ENCODE measurements at regions not wholly inside any gene's neighbourhood (a gene's known extent, or its start where the extent isn't known, plus 50 kb on each side); places are given as distances from the start of the nearest gene placed in this dataset.

- Histone ChIP-seq H3K27me3 (ENCODE audit: insufficient read depth, low read length) (no peaks in the 10 kb centered on the region), H3K4me3 (ENCODE audit: low read length in 2 of 2) (no peak overlapping the region), H3K4me1 (ENCODE audit: insufficient read depth, low read length) (no peaks in the 10 kb centered on the region), H3K27ac (ENCODE audit: low read depth, low read length) (no peak overlapping the region), H3K36me3 (ENCODE audit: insufficient read depth, low read length) (no peaks in the 10 kb centered on the region), H3K9me3 (ENCODE audit: control insufficient read depth in 1 of 2, low read length in 2 of 2) (no peaks in the 10 kb centered on the region)
- H3K4me3 Mint-ChIP-seq = no peak overlapping the region
- intact Hi-C loops (cut with micrococcal nuclease) = no loop called here
- POLR2A ChIA-PET (ENCODE audit: partially characterized antibody) = no interaction called here
- no peaks in the 10 kb centered on the region for H3K4me1 Mint-ChIP-seq
- no peaks in the 10 kb centered on the region for H3K27me3 Mint-ChIP-seq
- H3K27ac Mint-ChIP-seq = no peak overlapping the region
- no peak for DNase-seq
- H3K9me3 Mint-ChIP-seq = peaks cover 0 to 12% (median 1%) of the 10 kb centered on the region in 8 donors
- H3K36me3 Mint-ChIP-seq = no peaks in the 10 kb centered on the region
- CTCF ChIA-PET (ENCODE audit: partially characterized antibody) = no interaction called here
Observed at GRCh38 chr7:51665045-51665780, 348.6 kb upstream of the COBL start.

DNA sequence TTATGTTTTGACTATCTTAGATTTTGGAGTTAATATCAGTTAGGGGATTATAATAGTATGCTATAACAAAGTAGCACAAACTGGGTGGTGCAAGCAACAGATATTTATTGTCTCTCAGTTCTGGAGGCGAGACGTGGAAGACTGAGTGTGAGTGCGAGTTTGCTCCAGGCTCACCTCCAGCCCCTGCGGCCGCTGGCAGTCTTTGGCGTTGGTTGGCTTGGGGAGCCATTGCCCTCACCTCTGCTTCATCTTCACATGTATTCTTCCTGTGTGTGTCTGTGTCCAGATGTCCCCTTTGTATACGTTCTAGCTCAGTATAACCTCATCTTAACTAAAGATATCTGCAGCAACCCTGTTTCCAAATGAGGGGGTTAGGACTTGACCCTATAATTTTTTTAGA lies 343.9 kb upstream of the COBL start:
- H3K36me3 Mint-ChIP-seq = no peaks in the 10 kb centered on the region
- Histone ChIP-seq H3K4me1 (ENCODE audit: insufficient read depth, low read length) (no peaks in the 10 kb centered on the region), H3K9me3 (ENCODE audit: control insufficient read depth in 1 of 2, low read length in 2 of 2) (peaks cover 0 to 3% of the 10 kb centered on the region in 2 donors), H3K36me3 (ENCODE audit: insufficient read depth, low read length) (no peaks in the 10 kb centered on the region), H3K4me3 (ENCODE audit: low read length in 2 of 2) (no peak overlapping the region), H3K27me3 (ENCODE audit: insufficient read depth, low read length) (no peaks in the 10 kb centered on the region), H3K27ac (ENCODE audit: low read depth, low read length) (no peak overlapping the region)
- peaks cover 0 to 9% (median 0%) of the 10 kb centered on the region in 8 donors for H3K9me3 Mint-ChIP-seq
- intact Hi-C loops (cut with micrococcal nuclease) = no loop called here
- H3K27ac Mint-ChIP-seq = no peak overlapping the region
- H3K4me1 Mint-ChIP-seq = no peaks in the 10 kb centered on the region
- no peak for DNase-seq
- ChIA-PET POLR2A (ENCODE audit: partially characterized antibody) (no interaction called here), CTCF (ENCODE audit: partially characterized antibody) (no interaction called here)
- no peaks in the 10 kb centered on the region for H3K27me3 Mint-ChIP-seq
- no peak overlapping the region for H3K4me3 Mint-ChIP-seq

DNA sequence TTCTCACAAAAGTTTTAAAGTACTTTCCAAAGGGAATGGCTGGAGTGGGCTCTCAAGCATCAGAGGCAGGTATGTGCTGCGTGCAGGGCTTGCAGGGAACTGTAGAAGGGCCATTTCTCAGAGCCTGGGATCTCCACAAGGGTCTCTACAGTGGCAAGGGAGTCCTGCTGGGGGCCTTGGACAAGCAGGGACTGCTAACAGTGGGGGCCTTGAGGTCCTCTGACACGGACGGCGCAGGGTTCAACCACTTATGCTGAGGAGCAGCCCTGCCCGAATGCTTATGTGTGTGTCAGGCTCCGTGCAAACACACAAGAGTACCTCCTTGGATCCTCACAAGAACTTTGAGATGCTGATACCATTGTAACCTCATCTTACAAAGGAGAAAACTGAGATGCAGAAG lies 342.1 kb upstream of the COBL start:
- intact Hi-C loops (cut with micrococcal nuclease) = no loop called here
- H3K9me3 Mint-ChIP-seq = peaks cover 0 to 11% (median 2%) of the 10 kb centered on the region in 8 donors
- peaks cover 0 to 3% of the 10 kb centered on the region in 2 donors for H3K9me3 ChIP-seq (ENCODE audit: control insufficient read depth in 1 of 2, low read length in 2 of 2)
- no peaks in the 10 kb centered on the region for H3K4me1 ChIP-seq (ENCODE audit: insufficient read depth, low read length)
- no peak overlapping the region for H3K4me3 Mint-ChIP-seq
- H3K36me3 ChIP-seq (ENCODE audit: insufficient read depth, low read length) = no peaks in the 10 kb centered on the region
- CTCF ChIA-PET (ENCODE audit: partially characterized antibody) = no interaction called here
- POLR2A ChIA-PET (ENCODE audit: partially characterized antibody) = no interaction called here
- H3K4me3 ChIP-seq (ENCODE audit: low read length in 2 of 2) = no peak overlapping the region
- DNase-seq = no peak
- H3K27ac Mint-ChIP-seq = no peak overlapping the region
- H3K4me1 Mint-ChIP-seq = no peaks in the 10 kb centered on the region
- no peak overlapping the region for H3K27ac ChIP-seq (ENCODE audit: low read depth, low read length)
- no peaks in the 10 kb centered on the region for H3K36me3 Mint-ChIP-seq
- H3K27me3 ChIP-seq (ENCODE audit: insufficient read depth, low read length) = no peaks in the 10 kb centered on the region
- H3K27me3 Mint-ChIP-seq = no peaks in the 10 kb centered on the region

DNA sequence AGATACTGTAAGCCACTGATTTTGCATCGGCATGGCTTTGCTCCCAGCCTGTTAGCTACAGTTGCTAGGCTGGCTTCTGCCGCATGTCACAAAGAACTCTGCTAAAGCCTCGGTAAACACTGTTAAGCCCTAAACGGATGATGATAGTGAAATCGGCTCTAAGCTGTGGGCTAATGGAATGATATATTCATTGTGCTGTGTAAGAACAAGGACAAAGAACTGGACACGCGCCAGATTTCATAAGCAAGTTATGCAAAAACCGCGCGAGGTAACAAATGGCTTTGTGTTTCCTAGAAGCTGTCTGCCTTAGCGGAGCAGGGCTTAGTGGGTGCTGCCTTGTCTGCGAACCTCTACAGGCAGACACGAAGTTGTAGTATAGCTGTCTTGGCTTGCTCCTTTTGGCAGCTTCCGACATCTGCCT lies 331.3 kb upstream of the COBL start:
- Mint-ChIP-seq H3K27ac (no peak overlapping the region), H3K27me3 (no peaks in the 10 kb centered on the region), H3K36me3 (no peaks in the 10 kb centered on the region), H3K4me1 (no peaks in the 10 kb centered on the region), H3K9me3 (peaks cover 0 to 14% (median 7%) of the 10 kb centered on the region in 8 donors), H3K4me3 (no peak overlapping the region)
- POLR2A ChIA-PET (ENCODE audit: partially characterized antibody) = no interaction called here
- intact Hi-C loops (cut with micrococcal nuclease) = no loop called here
- Histone ChIP-seq H3K9me3 (ENCODE audit: control insufficient read depth in 1 of 2, low read length in 2 of 2) (no peaks in the 10 kb centered on the region), H3K36me3 (ENCODE audit: insufficient read depth, low read length) (no peaks in the 10 kb centered on the region), H3K27me3 (ENCODE audit: insufficient read depth, low read length) (no peaks in the 10 kb centered on the region), H3K27ac (ENCODE audit: low read depth, low read length) (no peak overlapping the region), H3K4me3 (ENCODE audit: low read length in 2 of 2) (no peak overlapping the region), H3K4me1 (ENCODE audit: insufficient read depth, low read length) (no peaks in the 10 kb centered on the region)
- CTCF ChIA-PET (ENCODE audit: partially characterized antibody) = no interaction called here
- DNase-seq = no peak

GRCh38 chr7:51647486-51647885 lies 330.9 kb upstream of the COBL start:
- Mint-ChIP-seq H3K9me3 (peaks cover 0 to 14% (median 8%) of the 10 kb centered on the region in 8 donors), H3K27ac (no peak overlapping the region), H3K4me1 (no peaks in the 10 kb centered on the region), H3K27me3 (no peaks in the 10 kb centered on the region), H3K36me3 (no peaks in the 10 kb centered on the region), H3K4me3 (no peak overlapping the region)
- CTCF ChIA-PET (ENCODE audit: partially characterized antibody) = no interaction called here
- no peaks in the 10 kb centered on the region for H3K36me3 ChIP-seq (ENCODE audit: insufficient read depth, low read length)
- H3K4me1 ChIP-seq (ENCODE audit: insufficient read depth, low read length) = no peaks in the 10 kb centered on the region
- no peaks in the 10 kb centered on the region for H3K9me3 ChIP-seq (ENCODE audit: control insufficient read depth in 1 of 2, low read length in 2 of 2)
- no peak overlapping the region for H3K4me3 ChIP-seq (ENCODE audit: low read length in 2 of 2)
- DNase-seq = no peak
- intact Hi-C loops (cut with micrococcal nuclease) = no loop called here
- H3K27me3 ChIP-seq (ENCODE audit: insufficient read depth, low read length) = no peaks in the 10 kb centered on the region
- no peak overlapping the region for H3K27ac ChIP-seq (ENCODE audit: low read depth, low read length)
- POLR2A ChIA-PET (ENCODE audit: partially characterized antibody) = no interaction called here

DNA sequence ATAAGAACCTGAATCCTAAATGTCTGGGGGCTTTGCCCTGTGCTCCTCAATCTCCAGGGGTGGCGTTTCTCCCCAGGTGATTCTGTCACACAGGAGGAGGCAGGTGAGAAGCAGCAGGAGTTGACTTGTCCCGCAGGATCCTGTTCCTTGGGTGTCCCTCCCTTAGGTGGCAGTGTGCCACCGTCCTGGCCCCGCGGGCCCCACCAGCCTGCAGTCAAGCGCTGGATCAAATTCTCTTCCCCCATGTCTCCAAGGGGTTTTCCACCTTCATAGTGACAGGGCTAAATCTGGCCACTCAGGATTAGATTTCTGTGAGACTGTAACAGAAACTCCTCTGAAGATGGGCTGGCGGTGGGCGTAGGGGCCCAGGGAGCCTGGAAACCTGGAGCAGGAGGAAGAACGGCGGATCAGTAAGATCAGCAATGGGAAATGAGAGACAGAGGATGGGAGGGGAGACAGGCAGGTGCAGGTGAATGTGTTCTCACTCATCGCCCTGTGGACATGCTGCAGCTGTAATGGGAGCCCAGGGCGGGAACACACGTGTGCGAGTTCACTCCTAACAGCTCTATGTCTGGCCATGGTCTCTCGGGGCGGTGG lies 329.2 kb upstream of the COBL start:
- H3K27ac Mint-ChIP-seq = no peak overlapping the region
- Histone ChIP-seq H3K9me3 (ENCODE audit: control insufficient read depth in 1 of 2, low read length in 2 of 2) (no peaks in the 10 kb centered on the region), H3K36me3 (ENCODE audit: insufficient read depth, low read length) (no peaks in the 10 kb centered on the region), H3K4me1 (ENCODE audit: insufficient read depth, low read length) (no peaks in the 10 kb centered on the region), H3K4me3 (ENCODE audit: low read length in 2 of 2) (no peak overlapping the region), H3K27ac (ENCODE audit: low read depth, low read length) (no peak overlapping the region), H3K27me3 (ENCODE audit: insufficient read depth, low read length) (no peaks in the 10 kb centered on the region)
- H3K27me3 Mint-ChIP-seq = no peaks in the 10 kb centered on the region
- no peaks in the 10 kb centered on the region for H3K4me1 Mint-ChIP-seq
- peaks cover 0 to 11% (median 7%) of the 10 kb centered on the region in 8 donors for H3K9me3 Mint-ChIP-seq
- H3K36me3 Mint-ChIP-seq = no peaks in the 10 kb centered on the region
- intact Hi-C loops (cut with micrococcal nuclease) = no loop called here
- POLR2A ChIA-PET (ENCODE audit: partially characterized antibody) = no interaction called here
- no peak for DNase-seq
- H3K4me3 Mint-ChIP-seq = no peak overlapping the region
- CTCF ChIA-PET (ENCODE audit: partially characterized antibody) = no interaction called here

- H3K27me3 ChIP-seq (ENCODE audit: insufficient read depth, low read length) = no peaks in the 10 kb centered on the region
- H3K27ac Mint-ChIP-seq = no peak overlapping the region
- no peaks in the 10 kb centered on the region for H3K9me3 ChIP-seq (ENCODE audit: control insufficient read depth in 1 of 2, low read length in 2 of 2)
- H3K4me3 Mint-ChIP-seq = no peak overlapping the region
- ChIA-PET CTCF (ENCODE audit: partially characterized antibody) (no interaction called here), POLR2A (ENCODE audit: partially characterized antibody) (no interaction called here)
- no peak overlapping the region for H3K4me3 ChIP-seq (ENCODE audit: low read length in 2 of 2)
- intact Hi-C loops (cut with micrococcal nuclease) = no loop called here
- DNase-seq = no peak
- H3K36me3 ChIP-seq (ENCODE audit: insufficient read depth, low read length) = no peaks in the 10 kb centered on the region
- no peaks in the 10 kb centered on the region for H3K4me1 ChIP-seq (ENCODE audit: insufficient read depth, low read length)
- H3K4me1 Mint-ChIP-seq = no peaks in the 10 kb centered on the region
- peaks cover 0 to 11% (median 6%) of the 10 kb centered on the region in 8 donors for H3K9me3 Mint-ChIP-seq
- no peaks in the 10 kb centered on the region for H3K27me3 Mint-ChIP-seq
- no peaks in the 10 kb centered on the region for H3K36me3 Mint-ChIP-seq
- no peak overlapping the region for H3K27ac ChIP-seq (ENCODE audit: low read depth, low read length)
Observed at GRCh38 chr7:51645255-51645654, 328.6 kb upstream of the COBL start.

Measured in CD4-positive, alpha-beta memory T cell (primary cell).